PC-3 (cell line): ENCODE measurements at regions not wholly inside any gene's neighbourhood (a gene's known extent, or its start where the extent isn't known, plus 50 kb on each side); places are given as distances from the start of the nearest gene placed in this dataset.
"Not testable (repeated sequence)": the region's sequence is repeated elsewhere in the genome, so short reads cannot be mapped to it uniquely, and the experiment has no call there.

Source experiments
- ATAC-seq: fragments of 200-7000 bp; cut with Tn5 transposase; 2 replicates; pipeline ENCODE4 v1.9.1; 2020; ENCODE audit warnings: mild to moderate bottlenecking, moderate library complexity
- BruUV-seq: library from RNA; stranded (reverse); fragments of 400-500 nt; replicated peaks from 2 replicates; lab custom pipeline; 2021; lab: Mats Ljungman, UMichigan
- CTCF ChIA-PET: fragments of 300-600 bp; sonication (Branson Sonifier 250); formaldehyde crosslinking; loops from one replicate; lab custom pipeline; 2022; ENCODE audit warnings: antibody characterized with exemption; lab: Charles Lee
- POLR2A ChIA-PET: fragments of 300-600 bp; sonication (Branson Sonifier 250); formaldehyde crosslinking; loops from one replicate; lab custom pipeline; 2022; ENCODE audit warnings: antibody characterized with exemption; ENCODE audit not compliant: unreplicated experiment; lab: Charles Lee
- DNase-seq: peaks from one replicate; pipeline ENCODE4 v3.0.0-alpha.2; 2015
- H2AFZ ChIP-seq: fragments of 300-600 bp; sonication (generic); 2 replicates; pipeline ENCODE4 v1.6.0; 2016; ENCODE audit warnings: antibody characterized with exemption, low read length
- H3F3A ChIP-seq: fragments of 300-600 bp; sonication (generic); one replicate; pipeline ENCODE4 v1.6.0; 2017; ENCODE audit warnings: antibody characterized with exemption, low read length, control low read depth, mild to moderate bottlenecking; ENCODE audit not compliant: unreplicated experiment
- H3K27ac ChIP-seq: fragments of 300-600 bp; sonication (generic); 2 replicates; pipeline ENCODE4 v1.5.1; 2016; ENCODE audit warnings: mild to moderate bottlenecking, low read length
- H3K27me3 ChIP-seq: fragments of 300-600 bp; sonication (generic); 2 replicates; pipeline ENCODE4 v1.6.1; 2016; ENCODE audit warnings: low read length, mixed read lengths
- H3K36me3 ChIP-seq: fragments of 300-600 bp; sonication (generic); 2 replicates; pipeline ENCODE4 v1.6.1; 2016; ENCODE audit warnings: low read depth, mixed run types, low read length, mixed read lengths
- H3K4me1 ChIP-seq: fragments of 300-600 bp; sonication (generic); 2 replicates; pipeline ENCODE4 v1.5.1; 2016; ENCODE audit warnings: low read length; ENCODE audit not compliant: insufficient read depth
- H3K4me2 ChIP-seq: fragments of 300-600 bp; sonication (generic); 2 replicates; pipeline ENCODE4 v1.6.0; 2016; ENCODE audit warnings: low read length
- H3K4me3 ChIP-seq: fragments of 300-600 bp; sonication (generic); 2 replicates; pipeline ENCODE4 v1.5.1; 2016; ENCODE audit warnings: mild to moderate bottlenecking, low read length, mixed read lengths
- H3K79me2 ChIP-seq: fragments of 300-600 bp; sonication (generic); 2 replicates; pipeline ENCODE4 v1.6.1; 2017; ENCODE audit warnings: low read length, mixed read lengths
- H3K9ac ChIP-seq: fragments of 300-600 bp; sonication (generic); 2 replicates; pipeline ENCODE4 v1.6.0; 2016; ENCODE audit warnings: mild to moderate bottlenecking, low read length
- H3K9me2 ChIP-seq: fragments of 300-600 bp; sonication (generic); replicated peaks from 2 replicates; pipeline ENCODE4 v1.6.1; 2016; ENCODE audit warnings: mixed run types, low read length, mixed read lengths
- H3K9me3 ChIP-seq: fragments of 300-600 bp; sonication (generic); 2 replicates; pipeline ENCODE4 v1.6.1; 2016; ENCODE audit warnings: low read length, mixed read lengths
- H4K20me1 ChIP-seq: fragments of 300-600 bp; sonication (generic); 2 replicates; pipeline ENCODE4 v1.6.1; 2016; ENCODE audit warnings: low read length, mixed read lengths
- CTCF ChIP-seq: fragments of 300-600 bp; sonication (generic); conservative IDR thresholded peaks from 2 replicates; pipeline ENCODE4 v1.5.1; 2017; ENCODE audit warnings: antibody characterized with exemption, low read depth, mild to moderate bottlenecking, low read length
- EZH2 ChIP-seq: fragments of 300-600 bp; sonication (generic); IDR thresholded peaks from one replicate; pipeline ENCODE4 v1.6.1; 2017; ENCODE audit warnings: antibody characterized with exemption, mild to moderate bottlenecking, low read length; ENCODE audit not compliant: unreplicated experiment
- EZH2phosphoT487 ChIP-seq: fragments of 300-600 bp; sonication (generic); IDR thresholded peaks from 2 replicates; pipeline ENCODE4 v1.6.1; 2018; ENCODE audit warnings: mild to moderate bottlenecking, antibody characterized with exemption, low read length, borderline replicate concordance
- intact Hi-C: fragments of 100-400 bp; cut with micrococcal nuclease; formaldehyde crosslinking; loops from 2 replicates; pipeline ENCODE4 v1.9.0; 2023

DNA sequence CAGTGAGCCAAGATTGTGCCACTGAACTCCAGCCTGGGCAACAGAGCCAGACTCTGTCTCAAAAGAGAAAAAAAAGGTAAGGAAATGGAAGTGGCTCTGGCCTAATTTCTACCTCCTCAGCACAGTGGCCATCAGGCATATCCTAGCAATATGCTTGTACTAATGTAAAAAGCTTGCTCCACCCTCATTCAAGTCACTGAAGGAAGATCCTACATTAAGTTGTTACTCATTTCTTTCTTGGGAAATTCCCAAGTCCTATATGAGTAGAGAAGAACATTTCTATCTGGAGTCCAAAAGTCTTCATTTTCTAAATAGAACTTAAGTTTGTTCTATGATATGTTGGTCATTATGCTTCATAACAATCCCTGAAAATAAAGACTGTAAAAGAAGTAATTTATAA, 67.3 kb upstream of the HOXC13 start:
- TF ChIP-seq CTCF (no peak), EZH2phosphoT487 (no peak), EZH2 (no peak)
- no peak overlapping the region for H3K27ac ChIP-seq
- BruUV-seq = no TSS peak
- no peaks in the 10 kb centered on the region for H3K9me2 ChIP-seq
- no peak overlapping the region for H3K4me3 ChIP-seq
- ChIA-PET CTCF (no interaction called here), POLR2A (no interaction called here)
- no peak overlapping the region for H2AFZ ChIP-seq
- H3K27me3 ChIP-seq = no peaks in the 10 kb centered on the region
- no peaks in the 10 kb centered on the region for H4K20me1 ChIP-seq
- DNase-seq (no peak), ATAC-seq (no peak)
- no peaks in the 10 kb centered on the region for H3K36me3 ChIP-seq
- H3K4me2 ChIP-seq = no peak overlapping the region
- no peak overlapping the region for H3K9ac ChIP-seq
- H3F3A ChIP-seq = no peaks in the 10 kb centered on the region
- H3K79me2 ChIP-seq = no peaks in the 10 kb centered on the region
- H3K4me1 ChIP-seq = peaks cover 22% of the 10 kb centered on the region
- intact Hi-C loops = no loop called here
- H3K9me3 ChIP-seq = no peaks in the 10 kb centered on the region

DNA sequence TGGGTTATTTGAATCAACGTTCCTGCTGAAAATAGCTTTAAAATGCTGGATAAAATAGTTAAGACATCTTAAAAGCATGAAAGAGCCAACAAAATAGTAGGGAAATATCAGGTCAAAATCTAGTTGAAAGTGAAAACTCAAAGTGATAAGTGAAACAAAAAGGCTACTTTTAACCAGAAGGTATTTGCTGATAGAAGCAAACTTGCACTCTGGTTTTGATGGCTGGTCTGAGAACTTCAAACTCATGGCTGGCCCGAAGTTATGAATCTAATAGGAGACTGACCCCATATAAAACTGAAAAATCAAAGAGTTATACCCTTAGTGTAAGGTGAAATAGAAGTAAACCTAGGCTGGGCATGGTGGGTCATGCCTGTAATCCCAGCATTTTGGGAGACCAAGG, 66.3 kb upstream of the HOXC13 start:
- H4K20me1 ChIP-seq = no peaks in the 10 kb centered on the region
- H3K4me1 ChIP-seq = peaks cover 21% of the 10 kb centered on the region
- no peaks in the 10 kb centered on the region for H3K79me2 ChIP-seq
- no peaks in the 10 kb centered on the region for H3K9me2 ChIP-seq
- H3K9ac ChIP-seq = no peak overlapping the region
- no peak overlapping the region for H3K4me2 ChIP-seq
- POLR2A ChIA-PET = no interaction called here
- no peaks in the 10 kb centered on the region for H3F3A ChIP-seq
- H3K27me3 ChIP-seq = no peaks in the 10 kb centered on the region
- H2AFZ ChIP-seq = no peak overlapping the region
- BruUV-seq = no TSS peak
- intact Hi-C loops = no loop called here
- no peaks in the 10 kb centered on the region for H3K9me3 ChIP-seq
- no peak overlapping the region for H3K27ac ChIP-seq
- DNase-seq = no peak
- H3K36me3 ChIP-seq = no peaks in the 10 kb centered on the region
- H3K4me3 ChIP-seq = no peak overlapping the region
- CTCF ChIA-PET = no interaction called here
- ATAC-seq = no peak
- TF ChIP-seq CTCF (no peak), EZH2phosphoT487 (no peak)

GRCh38 chr12:53877961-53878360, 60.7 kb upstream of the HOXC13 start:
- H3K4me1 ChIP-seq, intact Hi-C loops, H2AFZ ChIP-seq, H3K27ac ChIP-seq, H3K36me3 ChIP-seq, H3K27me3 ChIP-seq, H3K9me2 ChIP-seq, H3F3A ChIP-seq, POLR2A ChIA-PET, H3K9me3 ChIP-seq, H3K4me2 ChIP-seq, DNase-seq, H3K4me3 ChIP-seq, BruUV-seq, H3K79me2 ChIP-seq, H4K20me1 ChIP-seq, H3K9ac ChIP-seq, ATAC-seq, CTCF ChIA-PET: not testable (repeated sequence)
